Esophagus squamous epithelium (tissue), 4 donors: ENCODE measurements at regions not wholly inside any gene's neighbourhood (a gene's known extent, or its start where the extent isn't known, plus 50 kb on each side); places are given as distances from the start of the nearest gene placed in this dataset.

Source experiments
- POLR2A ChIP-seq, 4 donors: fragments of 450-650 bp; IDR thresholded peaks; one replicate each; pipeline ENCODE4 v1.6.1; 2017; ENCODE audit warnings: antibody characterized with exemption in 4 of 4, mild to moderate bottlenecking in 4 of 4, moderate library complexity in 3 of 4
- TF ChIP-seq, protein P1 (sequence below), 6 experiments: fragments of 450-650 bp in 4 of 6; fragments of 200-600 bp in 2 of 6; sonication (generic) in 2 of 6; IDR thresholded peaks; one replicate each; pipeline ENCODE4 v1.5.1; 2016 to 2019; ENCODE audit warnings: antibody characterized with exemption in 6 of 6, mild to moderate bottlenecking in 4 of 6, moderate library complexity in 4 of 6

DNA sequence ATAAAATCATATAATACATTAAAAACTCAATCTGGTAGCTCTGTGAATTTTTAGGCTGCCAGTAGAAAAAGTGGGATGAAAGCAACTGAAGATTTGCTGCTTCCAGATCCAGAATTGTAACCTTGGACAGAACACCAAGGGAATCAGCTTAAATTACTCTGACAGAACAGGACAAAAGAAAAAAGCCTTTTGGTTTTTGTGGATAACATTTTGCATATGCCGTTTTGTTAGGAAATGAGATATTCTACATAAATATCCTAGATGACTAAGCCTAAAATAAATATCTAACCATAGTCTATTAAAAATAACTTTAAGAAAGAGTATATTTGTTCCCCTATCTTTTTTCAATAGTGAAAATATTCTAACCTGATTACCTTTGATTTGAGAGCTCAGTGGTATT is 148.7 kb upstream of the DOCK10 start:
- TF ChIP-seq POLR2A (IDR thresholded peaks at IDR 0.05): no peak
- TF ChIP-seq, protein P1, sequence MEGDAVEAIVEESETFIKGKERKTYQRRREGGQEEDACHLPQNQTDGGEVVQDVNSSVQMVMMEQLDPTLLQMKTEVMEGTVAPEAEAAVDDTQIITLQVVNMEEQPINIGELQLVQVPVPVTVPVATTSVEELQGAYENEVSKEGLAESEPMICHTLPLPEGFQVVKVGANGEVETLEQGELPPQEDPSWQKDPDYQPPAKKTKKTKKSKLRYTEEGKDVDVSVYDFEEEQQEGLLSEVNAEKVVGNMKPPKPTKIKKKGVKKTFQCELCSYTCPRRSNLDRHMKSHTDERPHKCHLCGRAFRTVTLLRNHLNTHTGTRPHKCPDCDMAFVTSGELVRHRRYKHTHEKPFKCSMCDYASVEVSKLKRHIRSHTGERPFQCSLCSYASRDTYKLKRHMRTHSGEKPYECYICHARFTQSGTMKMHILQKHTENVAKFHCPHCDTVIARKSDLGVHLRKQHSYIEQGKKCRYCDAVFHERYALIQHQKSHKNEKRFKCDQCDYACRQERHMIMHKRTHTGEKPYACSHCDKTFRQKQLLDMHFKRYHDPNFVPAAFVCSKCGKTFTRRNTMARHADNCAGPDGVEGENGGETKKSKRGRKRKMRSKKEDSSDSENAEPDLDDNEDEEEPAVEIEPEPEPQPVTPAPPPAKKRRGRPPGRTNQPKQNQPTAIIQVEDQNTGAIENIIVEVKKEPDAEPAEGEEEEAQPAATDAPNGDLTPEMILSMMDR (IDR thresholded peaks at IDR 0.05): no peak
